Stomach (tissue), 4 donors: ENCODE measurements at regions not wholly inside any gene's neighbourhood (a gene's known extent, or its start where the extent isn't known, plus 50 kb on each side); places are given as distances from the start of the nearest gene placed in this dataset.

Experiments used
- POLR2AphosphoS5 ChIP-seq, 3 donors: sonication (generic); formaldehyde crosslinking; IDR thresholded peaks; one replicate each; pipeline ENCODE4 v1.6.1; 2016; ENCODE audit warnings: antibody characterized with exemption in 3 of 3
- TF ChIP-seq, protein P1 (sequence below), 7 experiments: fragments of 450-650 bp in 4 of 7; fragments of 200-600 bp in 3 of 7; sonication (generic) in 3 of 7; IDR thresholded peaks; one replicate each; pipeline ENCODE4 v1.5.1; 2016 to 2019; ENCODE audit warnings: antibody characterized with exemption in 7 of 7, control low read depth in 2 of 7, mild to moderate bottlenecking in 1 of 7

- TF ChIP-seq, protein P1, sequence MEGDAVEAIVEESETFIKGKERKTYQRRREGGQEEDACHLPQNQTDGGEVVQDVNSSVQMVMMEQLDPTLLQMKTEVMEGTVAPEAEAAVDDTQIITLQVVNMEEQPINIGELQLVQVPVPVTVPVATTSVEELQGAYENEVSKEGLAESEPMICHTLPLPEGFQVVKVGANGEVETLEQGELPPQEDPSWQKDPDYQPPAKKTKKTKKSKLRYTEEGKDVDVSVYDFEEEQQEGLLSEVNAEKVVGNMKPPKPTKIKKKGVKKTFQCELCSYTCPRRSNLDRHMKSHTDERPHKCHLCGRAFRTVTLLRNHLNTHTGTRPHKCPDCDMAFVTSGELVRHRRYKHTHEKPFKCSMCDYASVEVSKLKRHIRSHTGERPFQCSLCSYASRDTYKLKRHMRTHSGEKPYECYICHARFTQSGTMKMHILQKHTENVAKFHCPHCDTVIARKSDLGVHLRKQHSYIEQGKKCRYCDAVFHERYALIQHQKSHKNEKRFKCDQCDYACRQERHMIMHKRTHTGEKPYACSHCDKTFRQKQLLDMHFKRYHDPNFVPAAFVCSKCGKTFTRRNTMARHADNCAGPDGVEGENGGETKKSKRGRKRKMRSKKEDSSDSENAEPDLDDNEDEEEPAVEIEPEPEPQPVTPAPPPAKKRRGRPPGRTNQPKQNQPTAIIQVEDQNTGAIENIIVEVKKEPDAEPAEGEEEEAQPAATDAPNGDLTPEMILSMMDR (IDR thresholded peaks at IDR 0.05), result no peak
- TF ChIP-seq POLR2AphosphoS5 (IDR thresholded peaks at IDR 0.05), result no peak
Observed at GRCh38 chr7:132009778-132010177, 453.4 kb upstream of the PODXL start.
